Breast epithelium (tissue), 4 donors: ENCODE measurements at regions not wholly inside any gene's neighbourhood (a gene's known extent, or its start where the extent isn't known, plus 50 kb on each side); places are given as distances from the start of the nearest gene placed in this dataset.
A peak's percentile ranks its signal among the peaks of the same experiment; 100 is the strongest.
"Not testable (repeated sequence)": the region's sequence is repeated elsewhere in the genome, so short reads cannot be mapped to it uniquely, and the experiment has no call there.

ENCODE experiments used
- DNase-seq, 2 donors: peaks; one replicate each; pipeline ENCODE4 v3.0.0-alpha.2; 2019; ENCODE audit warnings: low spot score in 2 of 2
- H3K27ac ChIP-seq, 2 donors: fragments of 200-600 bp; sonication (generic) in 1 of 2; one replicate each; pipeline ENCODE4 v1.5.1; 2016 to 2019; ENCODE audit warnings: mild to moderate bottlenecking in 1 of 2
- H3K27me3 ChIP-seq, 2 donors: fragments of 200-600 bp; sonication (generic) in 1 of 2; one replicate each; pipeline versions ENCODE4 v1.5.1 to v1.6.0; 2017 to 2019; ENCODE audit warnings: control low read depth in 1 of 2, mild to moderate bottlenecking in 1 of 2
- H3K36me3 ChIP-seq: fragments of 200-600 bp; one replicate; pipeline ENCODE4 v1.5.1; 2019
- H3K4me1 ChIP-seq, 2 donors: fragments of 200-600 bp; sonication (generic); one replicate each; pipeline ENCODE4 v1.5.1; 2016 to 2019; ENCODE audit warnings: control low read depth in 1 of 2
- H3K4me3 ChIP-seq, 3 donors: fragments of 200-600 bp; sonication (generic); 1 replicate in 2 of 3; 2 replicates in 1 of 3; pipeline ENCODE4 v1.5.1; 2016 to 2019; ENCODE audit warnings: mild to moderate bottlenecking in 3 of 3, moderate library complexity in 2 of 3
- H3K9me3 ChIP-seq, 2 donors: fragments of 200-600 bp; sonication (generic) in 1 of 2; one replicate each; pipeline ENCODE4 v1.5.1; 2016 to 2019; ENCODE audit warnings: control low read depth in 1 of 2
- CTCF ChIP-seq, 3 donors: fragments of 450-650 bp; IDR thresholded peaks; one replicate each; pipeline ENCODE4 v1.5.1; 2016 to 2017; ENCODE audit warnings: antibody characterized with exemption in 3 of 3, mild to moderate bottlenecking in 3 of 3, moderate library complexity in 3 of 3
- POLR2A ChIP-seq: fragments of 450-650 bp; IDR thresholded peaks from one replicate; pipeline ENCODE4 v1.6.1; 2016; ENCODE audit warnings: antibody characterized with exemption, mild to moderate bottlenecking, moderate library complexity
- POLR2AphosphoS5 ChIP-seq, 3 donors: sonication (generic); formaldehyde crosslinking; IDR thresholded peaks; one replicate each; pipeline ENCODE4 v1.6.1; 2017; ENCODE audit warnings: antibody characterized with exemption in 3 of 3
- intact Hi-C: fragments of 100-400 bp; cut with DNase I; formaldehyde crosslinking; loops from one replicate; pipeline ENCODE4 v1.15.1; 2023; ENCODE audit warnings: low total_unique reads

GRCh38 chr9:31744589-31744988, 639.9 kb upstream of the ACO1 start:
- Histone ChIP-seq H3K36me3 (no peaks in the 10 kb centered on the region), H3K9me3 (no peaks in the 10 kb centered on the region), H3K4me1 (no peaks in the 10 kb centered on the region), H3K27ac (peak overlapping the region in 1 of 2 donors; percentile 72), H3K4me3 (no peak overlapping the region), H3K27me3 (no peaks in the 10 kb centered on the region)
- intact Hi-C loops: no loop called here
- TF ChIP-seq CTCF (IDR thresholded peaks at IDR 0.05): no peak
- no peak for TF ChIP-seq POLR2A
- no peak for TF ChIP-seq POLR2AphosphoS5 (IDR thresholded peaks at IDR 0.05)
- DNase-seq: no peak

- H3K36me3 ChIP-seq: no peaks in the 10 kb centered on the region
- H3K9me3 ChIP-seq: no peaks in the 10 kb centered on the region
- intact Hi-C loops: no loop called here
- TF ChIP-seq CTCF (IDR thresholded peaks at IDR 0.05): no peak
- TF ChIP-seq POLR2A: no peak
- no peak for TF ChIP-seq POLR2AphosphoS5 (IDR thresholded peaks at IDR 0.05)
- no peak overlapping the region for H3K4me3 ChIP-seq
- H3K27ac ChIP-seq: peak overlapping the region; percentile 43 to 72
- H3K4me1 ChIP-seq: no peaks in the 10 kb centered on the region
- no peak for DNase-seq
- H3K27me3 ChIP-seq: no peaks in the 10 kb centered on the region
Observed at GRCh38 chr9:31745468-31745867, 639.0 kb upstream of the ACO1 start.

GRCh38 chr9:31745886-31746285, 638.6 kb upstream of the ACO1 start:
- H3K4me1 ChIP-seq: no peaks in the 10 kb centered on the region
- no peak overlapping the region for H3K4me3 ChIP-seq
- intact Hi-C loops: no loop called here
- no peaks in the 10 kb centered on the region for H3K9me3 ChIP-seq
- no peaks in the 10 kb centered on the region for H3K27me3 ChIP-seq
- H3K36me3 ChIP-seq: no peaks in the 10 kb centered on the region
- peak overlapping the region in 1 of 2 donors; percentile 72 for H3K27ac ChIP-seq
- no peak for DNase-seq
- TF ChIP-seq POLR2A (no peak), CTCF (IDR thresholded peaks at IDR 0.05) (no peak), POLR2AphosphoS5 (IDR thresholded peaks at IDR 0.05) (no peak)

GRCh38 chr9:31753756-31754155, 630.7 kb upstream of the ACO1 start:
- Histone ChIP-seq H3K4me1 (no peaks in the 10 kb centered on the region), H3K9me3 (no peaks in the 10 kb centered on the region), H3K27ac (no peak overlapping the region), H3K27me3 (no peaks in the 10 kb centered on the region), H3K36me3 (no peaks in the 10 kb centered on the region), H3K4me3 (no peak overlapping the region)
- intact Hi-C loops: no loop called here
- DNase-seq: no peak
- TF ChIP-seq CTCF (IDR thresholded peaks at IDR 0.05): no peak
- no peak for TF ChIP-seq POLR2A
- no peak for TF ChIP-seq POLR2AphosphoS5 (IDR thresholded peaks at IDR 0.05)

GRCh38 chr9:31759703-31760102, 624.7 kb upstream of the ACO1 start:
- no peaks in the 10 kb centered on the region for H3K4me1 ChIP-seq
- no peaks in the 10 kb centered on the region for H3K9me3 ChIP-seq
- no peaks in the 10 kb centered on the region for H3K36me3 ChIP-seq
- H3K27me3 ChIP-seq: no peaks in the 10 kb centered on the region
- no peak for TF ChIP-seq POLR2AphosphoS5 (IDR thresholded peaks at IDR 0.05)
- no peak for TF ChIP-seq CTCF (IDR thresholded peaks at IDR 0.05)
- no peak for TF ChIP-seq POLR2A
- H3K4me3 ChIP-seq: no peak overlapping the region
- H3K27ac ChIP-seq: no peak overlapping the region
- intact Hi-C loops: no loop called here
- DNase-seq: no peak

- H3K4me1 ChIP-seq, H3K27me3 ChIP-seq, H3K36me3 ChIP-seq, intact Hi-C loops, H3K27ac ChIP-seq, H3K4me3 ChIP-seq, DNase-seq: not testable (repeated sequence)
- H3K9me3 ChIP-seq: peaks cover 4 to 22% of the 10 kb centered on the region in 2 donors
Observed at GRCh38 chr9:31774021-31774420, 610.4 kb upstream of the ACO1 start.
